A673 (cell line): ENCODE measurements at regions not wholly inside any gene's neighbourhood (a gene's known extent, or its start where the extent isn't known, plus 50 kb on each side); places are given as distances from the start of the nearest gene placed in this dataset.
"Not testable (repeated sequence)": the region's sequence is repeated elsewhere in the genome, so short reads cannot be mapped to it uniquely, and the experiment has no call there.

Experiments
- BruUV-seq: library from RNA; stranded (reverse); fragments of 400-500 nt; replicated peaks from 2 replicates; lab custom pipeline; 2021; lab: Mats Ljungman, UMichigan
- CTCF ChIA-PET: fragments of 300-600 bp; sonication (Branson Sonifier 250); formaldehyde crosslinking; loops from one replicate; lab custom pipeline; 2022; ENCODE audit warnings: antibody characterized with exemption; lab: Charles Lee
- POLR2A ChIA-PET: fragments of 300-600 bp; sonication (Branson Sonifier 250); formaldehyde crosslinking; loops from one replicate; lab custom pipeline; 2022; ENCODE audit warnings: antibody characterized with exemption; ENCODE audit not compliant: low non-redundant PET; lab: Charles Lee
- DNase-seq: peaks from one replicate; pipeline ENCODE4 v3.0.0-alpha.2; 2015; ENCODE audit warnings: low spot score
- H3K27ac ChIP-seq: fragments of 200-600 bp; sonication (generic); 2 replicates; pipeline ENCODE4 v1.5.1; 2016; ENCODE audit warnings: mixed run types, low read depth, mild to moderate bottlenecking, mixed read lengths, antibody characterized with exemption, low read length; ENCODE audit not compliant: poor library complexity, severe bottlenecking
- H3K27me3 ChIP-seq: fragments of 200-600 bp; sonication (generic); replicated peaks from 2 replicates; pipeline ENCODE4 v1.6.1; 2017; ENCODE audit warnings: mixed run types, low read depth, mild to moderate bottlenecking, mixed read lengths, antibody characterized with exemption, low read length; ENCODE audit not compliant: insufficient read depth, poor library complexity
- H3K36me3 ChIP-seq: fragments of 200-600 bp; sonication (generic); 2 replicates; pipeline ENCODE4 v1.6.1; 2016; ENCODE audit warnings: mixed run types, mild to moderate bottlenecking, mixed read lengths, antibody characterized with exemption, low read length; ENCODE audit not compliant: insufficient read depth, poor library complexity, severe bottlenecking
- H3K4me1 ChIP-seq: fragments of 200-600 bp; sonication (generic); 2 replicates; pipeline ENCODE4 v1.6.1; 2017; ENCODE audit warnings: mixed run types, mild to moderate bottlenecking, mixed read lengths, antibody characterized with exemption, low read length; ENCODE audit not compliant: insufficient read depth, poor library complexity, severe bottlenecking
- H3K4me3 ChIP-seq: fragments of 200-600 bp; sonication (generic); 2 replicates; pipeline ENCODE4 v1.5.1; 2016; ENCODE audit warnings: low read depth, mixed run types, mild to moderate bottlenecking, mixed read lengths, low read length; ENCODE audit not compliant: poor library complexity, severe bottlenecking
- H3K9me3 ChIP-seq: fragments of 200-600 bp; sonication (generic); 2 replicates; pipeline ENCODE4 v1.6.1; 2016; ENCODE audit warnings: mixed run types, low read depth, mild to moderate bottlenecking, mixed read lengths, antibody characterized with exemption, low read length; ENCODE audit not compliant: poor library complexity, severe bottlenecking
- EZH2 ChIP-seq: fragments of 200-600 bp; sonication (generic); IDR thresholded peaks from 2 replicates; pipeline ENCODE4 v1.6.1; 2017; ENCODE audit warnings: borderline replicate concordance, low read depth, mild to moderate bottlenecking, mixed read lengths, antibody characterized with exemption, low read length; ENCODE audit not compliant: poor library complexity, severe bottlenecking
- intact Hi-C: fragments of 100-400 bp; cut with micrococcal nuclease; formaldehyde crosslinking; loops from one replicate; pipeline ENCODE4 v1.10.0; 2022; ENCODE audit not compliant: unreplicated experiment
- TF ChIP-seq, protein P1 (sequence below): fragments of 300-800, 200-600 bp; sonication (generic); conservative IDR thresholded peaks from 2 replicates; pipeline ENCODE4 v1.5.1; 2017; ENCODE audit warnings: low read depth, mild to moderate bottlenecking, antibody characterized with exemption, low read length, moderate library complexity, mixed read lengths

DNA sequence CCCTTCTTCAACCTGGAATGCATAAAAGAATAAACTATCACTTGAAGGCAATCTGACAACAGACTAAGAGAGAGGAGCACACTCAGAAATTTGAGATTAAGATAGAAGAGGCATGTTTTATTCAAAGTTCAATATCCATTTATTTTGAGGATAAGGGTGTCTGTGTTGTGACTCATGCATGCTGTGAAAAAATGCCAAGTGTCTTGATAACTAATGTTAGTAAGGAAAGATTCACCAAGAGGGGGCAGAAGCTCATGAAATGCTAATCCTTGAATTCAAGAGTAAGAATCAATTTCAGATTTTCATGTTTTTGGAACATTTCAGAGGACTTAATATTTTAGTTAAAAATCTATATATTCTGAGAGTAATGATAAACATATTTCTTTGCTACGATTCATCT lies 94.0 kb downstream of the IFI44 start:
- peak; percentile 45 for DNase-seq
- Histone ChIP-seq H3K4me1 (no peaks in the 10 kb centered on the region), H3K27me3 (no peaks in the 10 kb centered on the region), H3K9me3 (no peaks in the 10 kb centered on the region), H3K4me3 (no peak overlapping the region), H3K36me3 (no peaks in the 10 kb centered on the region), H3K27ac (no peak overlapping the region)
- TF ChIP-seq, protein P1, sequence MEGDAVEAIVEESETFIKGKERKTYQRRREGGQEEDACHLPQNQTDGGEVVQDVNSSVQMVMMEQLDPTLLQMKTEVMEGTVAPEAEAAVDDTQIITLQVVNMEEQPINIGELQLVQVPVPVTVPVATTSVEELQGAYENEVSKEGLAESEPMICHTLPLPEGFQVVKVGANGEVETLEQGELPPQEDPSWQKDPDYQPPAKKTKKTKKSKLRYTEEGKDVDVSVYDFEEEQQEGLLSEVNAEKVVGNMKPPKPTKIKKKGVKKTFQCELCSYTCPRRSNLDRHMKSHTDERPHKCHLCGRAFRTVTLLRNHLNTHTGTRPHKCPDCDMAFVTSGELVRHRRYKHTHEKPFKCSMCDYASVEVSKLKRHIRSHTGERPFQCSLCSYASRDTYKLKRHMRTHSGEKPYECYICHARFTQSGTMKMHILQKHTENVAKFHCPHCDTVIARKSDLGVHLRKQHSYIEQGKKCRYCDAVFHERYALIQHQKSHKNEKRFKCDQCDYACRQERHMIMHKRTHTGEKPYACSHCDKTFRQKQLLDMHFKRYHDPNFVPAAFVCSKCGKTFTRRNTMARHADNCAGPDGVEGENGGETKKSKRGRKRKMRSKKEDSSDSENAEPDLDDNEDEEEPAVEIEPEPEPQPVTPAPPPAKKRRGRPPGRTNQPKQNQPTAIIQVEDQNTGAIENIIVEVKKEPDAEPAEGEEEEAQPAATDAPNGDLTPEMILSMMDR = 0 out of 2 replicates have a peak, but pooled peaks have one; percentile 19
- TF ChIP-seq EZH2 = no peak
- no TSS peak for BruUV-seq
- intact Hi-C loops = no loop called here
- POLR2A ChIA-PET = no interaction called here
- CTCF ChIA-PET = no interaction called here

DNA sequence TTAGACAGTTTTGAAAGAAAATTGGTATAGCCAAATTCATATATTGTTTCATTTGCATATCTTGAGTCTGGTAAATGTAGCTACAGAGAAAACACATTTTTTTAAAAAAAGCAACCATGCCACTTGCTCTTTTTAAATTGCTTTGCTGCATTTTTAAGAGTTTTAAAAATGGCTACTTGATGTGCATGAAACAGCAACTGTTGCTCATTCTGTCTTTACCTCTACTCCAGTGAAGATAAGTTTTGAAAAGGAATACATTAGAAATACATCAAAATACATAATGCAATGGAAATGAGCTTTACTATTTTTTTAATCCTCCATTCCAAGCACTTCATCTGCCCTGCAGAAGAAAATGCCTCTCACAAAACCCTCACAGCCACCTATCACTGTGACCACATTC lies 95.5 kb downstream of the IFI44 start:
- intact Hi-C loops = no loop called here
- no peak overlapping the region for H3K4me3 ChIP-seq
- POLR2A ChIA-PET = no interaction called here

DNA sequence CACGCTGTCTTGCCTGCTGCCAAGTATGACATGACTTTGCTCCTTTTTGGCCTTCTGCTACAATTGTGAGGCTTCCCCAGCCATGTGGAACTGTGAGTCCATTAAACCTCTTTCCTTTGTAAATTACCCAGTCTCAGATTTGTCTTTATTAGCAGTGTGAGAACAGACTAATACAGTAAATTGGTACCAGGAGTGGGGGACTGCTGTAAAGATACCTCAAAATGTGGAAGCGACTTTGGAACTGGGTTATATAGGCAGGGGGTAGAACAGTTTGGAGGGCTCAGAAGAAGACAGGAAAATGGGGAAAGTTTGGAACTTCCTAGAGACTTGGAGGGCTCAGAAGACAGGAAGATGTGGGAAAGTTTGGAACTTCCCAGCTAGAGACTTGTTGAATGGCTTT lies 104.0 kb downstream of the IFI44 start:
- H3K27me3 ChIP-seq, H3K27ac ChIP-seq, H3K36me3 ChIP-seq, CTCF ChIA-PET, POLR2A ChIA-PET, BruUV-seq, DNase-seq, H3K4me3 ChIP-seq, H3K9me3 ChIP-seq, intact Hi-C loops: not testable (repeated sequence)
- H3K4me1 ChIP-seq = peaks cover 12% of the 10 kb centered on the region

More for the DNA sequence above, 95.5 kb downstream of the IFI44 start:
- no peak overlapping the region for H3K27ac ChIP-seq
- no peaks in the 10 kb centered on the region for H3K4me1 ChIP-seq
- H3K36me3 ChIP-seq = no peaks in the 10 kb centered on the region
- no peak for DNase-seq
- no TSS peak for BruUV-seq
- H3K9me3 ChIP-seq = no peaks in the 10 kb centered on the region
- CTCF ChIA-PET = no interaction called here
- no peaks in the 10 kb centered on the region for H3K27me3 ChIP-seq
- TF ChIP-seq, protein P1 = no peak

DNA sequence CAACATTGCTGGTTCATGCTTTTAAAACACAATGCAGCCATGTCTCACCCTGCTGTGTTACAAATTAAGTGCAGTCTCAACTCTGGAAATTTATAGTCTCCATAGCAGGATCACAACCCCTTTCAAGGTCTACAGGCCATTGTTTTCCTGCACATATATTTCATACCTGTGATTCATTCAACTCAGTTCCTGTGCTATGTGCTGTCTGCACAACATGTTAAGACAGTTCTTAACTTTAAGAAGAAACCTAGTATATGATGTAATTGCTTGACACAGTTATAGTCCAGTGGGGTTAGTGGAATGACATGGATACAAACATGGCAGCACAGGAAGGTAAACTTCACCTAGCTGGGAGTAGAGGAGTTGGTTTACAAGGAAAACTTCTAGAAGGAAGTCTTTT lies 106.4 kb downstream of the IFI44 start:
- H3K4me3 ChIP-seq = no peak overlapping the region
- ChIA-PET CTCF (no interaction called here), POLR2A (no interaction called here)
- H3K36me3 ChIP-seq = no peaks in the 10 kb centered on the region
- TF ChIP-seq EZH2 = no peak
- TF ChIP-seq, protein P1 = no peak
- no peaks in the 10 kb centered on the region for H3K27me3 ChIP-seq
- BruUV-seq = no TSS peak
- DNase-seq = no peak
- peaks cover 4% of the 10 kb centered on the region for H3K9me3 ChIP-seq
- no peak overlapping the region for H3K27ac ChIP-seq
- H3K4me1 ChIP-seq = peaks cover 12% of the 10 kb centered on the region
- intact Hi-C loops = no loop called here
